ENCODE measurements at regions not wholly inside any gene's neighbourhood (a gene's known extent, or its start where the extent isn't known, plus 50 kb on each side); places are given as distances from the start of the nearest gene placed in this dataset.

DNA sequence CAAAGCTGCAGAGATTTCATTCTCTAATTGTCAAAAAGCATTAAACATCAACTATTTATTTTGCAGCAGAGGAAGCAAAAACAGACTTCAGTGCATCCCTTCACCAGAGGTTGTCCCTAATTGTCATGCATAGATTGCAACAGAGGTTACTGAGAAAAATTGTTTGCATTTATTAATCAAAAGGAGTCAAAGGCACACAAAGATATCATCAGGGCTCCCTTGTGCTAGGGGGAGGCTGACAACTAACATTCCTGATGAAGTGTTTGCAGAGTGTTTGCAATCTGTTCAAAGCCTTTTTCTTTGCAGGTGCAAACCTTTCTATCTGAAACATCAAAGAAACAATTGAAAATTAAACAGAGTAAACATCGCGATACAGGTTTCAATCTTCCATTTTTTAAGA, 227.5 kb downstream of the TEX36 start:
- DNase-seq (ENCODE audit: low read depth) = no peak
- no peak overlapping the region for H3K4me3 ChIP-seq (ENCODE audit: low read depth, low read length)
- TF ChIP-seq, protein P1, sequence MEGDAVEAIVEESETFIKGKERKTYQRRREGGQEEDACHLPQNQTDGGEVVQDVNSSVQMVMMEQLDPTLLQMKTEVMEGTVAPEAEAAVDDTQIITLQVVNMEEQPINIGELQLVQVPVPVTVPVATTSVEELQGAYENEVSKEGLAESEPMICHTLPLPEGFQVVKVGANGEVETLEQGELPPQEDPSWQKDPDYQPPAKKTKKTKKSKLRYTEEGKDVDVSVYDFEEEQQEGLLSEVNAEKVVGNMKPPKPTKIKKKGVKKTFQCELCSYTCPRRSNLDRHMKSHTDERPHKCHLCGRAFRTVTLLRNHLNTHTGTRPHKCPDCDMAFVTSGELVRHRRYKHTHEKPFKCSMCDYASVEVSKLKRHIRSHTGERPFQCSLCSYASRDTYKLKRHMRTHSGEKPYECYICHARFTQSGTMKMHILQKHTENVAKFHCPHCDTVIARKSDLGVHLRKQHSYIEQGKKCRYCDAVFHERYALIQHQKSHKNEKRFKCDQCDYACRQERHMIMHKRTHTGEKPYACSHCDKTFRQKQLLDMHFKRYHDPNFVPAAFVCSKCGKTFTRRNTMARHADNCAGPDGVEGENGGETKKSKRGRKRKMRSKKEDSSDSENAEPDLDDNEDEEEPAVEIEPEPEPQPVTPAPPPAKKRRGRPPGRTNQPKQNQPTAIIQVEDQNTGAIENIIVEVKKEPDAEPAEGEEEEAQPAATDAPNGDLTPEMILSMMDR (IDR thresholded peaks at IDR 0.05; ENCODE audit: insufficient read depth, low read length) = no peak

DNA sequence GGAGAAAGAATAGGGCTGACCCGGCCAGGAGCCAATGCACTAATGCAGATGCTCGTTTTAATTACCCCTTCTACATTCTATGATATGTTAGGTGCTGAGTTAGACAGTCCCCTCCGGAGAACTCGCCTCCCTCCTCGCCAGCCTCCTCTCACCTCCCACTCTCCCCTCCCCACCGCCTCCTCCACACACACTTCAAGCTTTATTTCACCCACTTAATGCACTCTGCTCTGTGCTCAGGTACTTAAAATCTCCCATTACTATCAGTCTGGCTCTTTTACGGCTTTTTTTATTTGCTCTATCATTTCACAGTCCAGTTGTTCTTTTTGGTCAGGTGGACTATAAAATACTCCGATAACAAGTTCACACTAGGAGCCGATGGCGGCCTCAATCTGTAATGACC, 231.6 kb downstream of the TEX36 start:
- no peak overlapping the region for H3K4me3 ChIP-seq (ENCODE audit: low read depth, low read length)
- no peak for DNase-seq (ENCODE audit: low read depth)
- TF ChIP-seq, protein P1 (IDR thresholded peaks at IDR 0.05; ENCODE audit: insufficient read depth, low read length) = no peak

DNA sequence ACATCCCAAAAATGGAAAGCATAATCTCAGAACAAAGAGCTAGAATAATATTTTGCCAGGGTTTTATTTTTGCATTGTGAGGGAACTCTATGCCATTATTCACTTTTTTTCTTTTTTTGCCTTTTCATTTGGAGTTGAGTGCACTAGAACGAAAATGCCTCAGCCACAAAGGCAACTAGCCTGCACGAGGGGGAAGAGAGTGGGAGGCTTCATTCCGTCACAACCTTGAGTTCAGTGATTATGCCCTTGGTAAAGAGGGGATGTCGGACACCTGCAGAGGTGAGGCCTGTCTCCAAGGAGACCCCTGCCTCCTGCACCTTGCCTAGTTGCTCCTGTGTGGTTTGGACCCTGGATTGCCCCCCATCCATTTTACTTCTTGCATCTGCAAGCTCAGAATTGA, 232.7 kb downstream of the TEX36 start:
- TF ChIP-seq, protein P1 (IDR thresholded peaks at IDR 0.05; ENCODE audit: insufficient read depth, low read length) = no peak
- DNase-seq (ENCODE audit: low read depth) = no peak
- H3K4me3 ChIP-seq (ENCODE audit: low read depth, low read length) = no peak overlapping the region

DNA sequence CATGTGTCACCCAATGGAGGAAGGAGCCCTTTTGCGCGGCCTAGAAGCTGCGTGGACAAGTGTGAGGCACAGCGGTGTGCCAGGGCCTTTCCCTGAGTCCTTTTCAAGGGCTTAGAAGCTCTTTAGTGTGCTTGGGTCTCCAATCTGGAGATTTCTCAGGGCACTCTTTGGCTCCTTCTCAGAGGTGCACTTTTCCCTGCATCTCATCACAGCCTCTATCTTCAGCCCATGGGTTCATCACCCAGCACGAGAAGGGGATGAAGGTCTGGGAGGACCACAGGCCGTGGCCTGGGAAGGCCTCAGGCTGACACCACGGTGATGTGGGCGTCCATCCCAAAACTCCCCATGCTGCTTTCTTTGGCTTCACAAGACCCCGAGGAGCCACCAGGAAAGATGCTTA, 233.4 kb downstream of the TEX36 start:
- no peak for DNase-seq (ENCODE audit: low read depth)
- no peak overlapping the region for H3K4me3 ChIP-seq (ENCODE audit: low read depth, low read length)
- TF ChIP-seq, protein P1 (IDR thresholded peaks at IDR 0.05; ENCODE audit: insufficient read depth, low read length) = no peak

DNA sequence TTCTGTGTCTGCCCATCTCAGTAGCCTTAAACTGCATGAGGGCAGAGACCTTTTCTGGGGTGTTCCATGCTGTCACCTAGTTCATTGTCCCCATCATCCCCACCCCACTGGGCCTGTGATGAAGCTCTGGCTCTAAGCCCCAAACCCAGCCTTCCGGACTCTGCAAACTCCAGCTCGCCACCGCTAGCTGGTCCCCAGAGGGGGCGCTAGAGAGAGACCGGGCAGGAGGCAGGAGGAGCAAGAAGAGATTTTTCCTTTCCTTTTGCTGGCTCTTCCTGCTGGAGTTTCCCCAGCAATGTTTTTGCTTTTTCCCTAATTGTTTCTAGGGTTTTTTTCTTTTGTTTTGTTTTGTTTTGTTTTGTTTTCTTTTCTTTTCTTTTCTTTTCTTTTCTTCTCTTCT, 234.4 kb downstream of the TEX36 start:
- no peak overlapping the region for H3K4me3 ChIP-seq (ENCODE audit: low read depth, low read length)
- TF ChIP-seq, protein P1 (IDR thresholded peaks at IDR 0.05; ENCODE audit: insufficient read depth, low read length) = peak; percentile 40
- DNase-seq (ENCODE audit: low read depth) = peak; percentile 2

DNA sequence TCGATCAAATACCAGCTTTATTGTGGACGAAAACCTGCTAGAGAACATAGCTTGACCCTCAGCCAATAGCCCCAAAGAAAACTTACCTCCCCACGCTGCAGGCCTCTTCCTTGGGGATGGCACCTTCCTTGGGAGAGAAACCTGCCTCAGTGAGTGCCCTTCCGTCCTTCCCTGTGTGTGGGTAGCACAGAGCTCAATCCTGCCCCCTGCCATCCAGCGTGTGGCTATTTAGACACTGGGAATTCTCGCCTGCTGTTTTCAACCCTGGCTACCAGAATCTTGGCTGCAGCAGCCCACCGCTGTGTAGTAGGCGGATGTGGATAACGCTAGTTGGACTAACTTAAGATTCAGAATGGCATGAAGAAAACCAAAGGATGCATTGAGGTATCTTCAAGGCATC, 238.2 kb downstream of the TEX36 start:
- TF ChIP-seq, protein P1 (IDR thresholded peaks at IDR 0.05; ENCODE audit: insufficient read depth, low read length) = no peak
- H3K4me3 ChIP-seq (ENCODE audit: low read depth, low read length) = no peak overlapping the region
- DNase-seq (ENCODE audit: low read depth) = no peak

DNA sequence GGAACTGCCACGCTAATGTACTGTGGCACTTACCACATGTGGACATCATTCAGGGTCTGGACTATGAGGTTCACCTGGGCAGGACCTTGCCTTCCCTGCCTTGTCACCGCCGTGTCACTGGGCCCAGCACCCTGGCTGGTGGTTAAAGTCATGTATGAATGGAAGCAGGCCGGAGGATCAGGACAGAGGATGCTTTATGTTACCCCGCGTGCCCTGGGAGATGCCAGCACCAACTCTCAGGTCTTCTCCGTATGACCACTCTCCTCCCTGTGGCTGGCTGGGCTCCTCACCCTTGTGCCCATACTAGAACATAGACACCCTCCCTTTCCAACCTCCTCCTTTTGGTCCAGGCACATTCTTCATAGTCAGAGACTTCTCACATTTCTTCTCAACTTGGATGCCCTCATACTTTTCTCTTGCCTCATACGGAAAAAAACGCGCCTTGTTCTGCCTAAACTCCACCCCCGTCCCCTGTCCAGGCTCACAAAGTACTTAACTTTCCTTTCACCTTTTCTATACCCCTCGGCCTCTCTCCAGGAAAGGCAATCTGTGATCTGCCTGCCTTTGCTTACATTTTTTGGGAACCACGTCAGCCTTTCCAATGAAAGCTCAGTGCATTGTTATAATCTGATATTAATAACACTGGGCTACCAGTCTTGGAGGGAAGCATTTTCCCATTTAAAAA, 240.0 kb downstream of the TEX36 start:
- DNase-seq (ENCODE audit: low read depth) = no peak
- TF ChIP-seq, protein P1 (IDR thresholded peaks at IDR 0.05; ENCODE audit: insufficient read depth, low read length) = no peak

More for the DNA sequence above, 240.0 kb downstream of the TEX36 start:
- no peak overlapping the region for H3K4me3 ChIP-seq (ENCODE audit: low read depth, low read length)

Measured in fibroblast of the aortic adventitia (primary cell).